T-helper 2 cell treated with Interferon-gamma antibody and Interleukin-4, amounts not matched to agents 5 μg/mL and 100 μg/mL, for 36 hours (primary cell): ENCODE measurements at regions not wholly inside any gene's neighbourhood (a gene's known extent, or its start where the extent isn't known, plus 50 kb on each side); places are given as distances from the start of the nearest gene placed in this dataset.

ENCODE experiments used
- DNase-seq: peaks from one replicate; pipeline ENCODE4 v3.0.0; 2021; ENCODE audit warnings: low spot score
- H3K27ac Mint-ChIP-seq: one replicate; pipeline ENCODE4 v1.8.0; 2021; ENCODE audit warnings: mild to moderate bottlenecking, mixed read lengths
- H3K27me3 Mint-ChIP-seq: one replicate; pipeline ENCODE4 v1.8.0; 2021; ENCODE audit warnings: low read depth, mixed read lengths
- H3K36me3 Mint-ChIP-seq: one replicate; pipeline ENCODE4 v1.8.0; 2021; ENCODE audit warnings: low read depth, mixed read lengths
- H3K4me1 Mint-ChIP-seq: one replicate; pipeline ENCODE4 v1.8.0; 2021; ENCODE audit warnings: low read depth, mixed read lengths
- H3K4me3 Mint-ChIP-seq: one replicate; pipeline ENCODE4 v1.8.0; 2022; ENCODE audit warnings: mild to moderate bottlenecking, moderate library complexity, mixed read lengths
- H3K9me3 Mint-ChIP-seq: one replicate; pipeline ENCODE4 v1.8.0; 2021; ENCODE audit warnings: mixed read lengths

DNA sequence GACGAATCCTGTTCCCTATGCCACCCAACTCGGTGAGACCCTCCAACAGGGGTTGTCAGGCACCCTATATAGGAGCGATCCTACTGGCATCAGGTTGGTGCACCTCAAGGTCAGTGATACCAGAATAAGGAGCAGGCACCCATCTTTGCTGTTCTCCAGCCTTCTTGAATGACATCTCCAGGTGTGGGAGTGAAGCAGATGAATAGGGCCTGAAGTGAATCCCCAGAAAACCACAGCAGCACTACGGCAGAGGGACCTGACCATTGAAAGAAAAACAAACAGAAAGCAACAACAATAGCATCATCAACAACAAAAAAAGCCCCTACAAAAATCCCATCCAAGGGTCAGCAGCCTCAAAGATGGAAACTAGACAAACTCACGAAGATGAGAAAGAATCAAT is 445.2 kb upstream of the ATP2B1 start:
- Mint-ChIP-seq H3K27me3 (no peaks in the 10 kb centered on the region), H3K36me3 (no peaks in the 10 kb centered on the region), H3K4me1 (peaks cover 3% of the 10 kb centered on the region), H3K27ac (no peak overlapping the region), H3K9me3 (no peaks in the 10 kb centered on the region), H3K4me3 (no peak overlapping the region)
- no peak for DNase-seq

DNA sequence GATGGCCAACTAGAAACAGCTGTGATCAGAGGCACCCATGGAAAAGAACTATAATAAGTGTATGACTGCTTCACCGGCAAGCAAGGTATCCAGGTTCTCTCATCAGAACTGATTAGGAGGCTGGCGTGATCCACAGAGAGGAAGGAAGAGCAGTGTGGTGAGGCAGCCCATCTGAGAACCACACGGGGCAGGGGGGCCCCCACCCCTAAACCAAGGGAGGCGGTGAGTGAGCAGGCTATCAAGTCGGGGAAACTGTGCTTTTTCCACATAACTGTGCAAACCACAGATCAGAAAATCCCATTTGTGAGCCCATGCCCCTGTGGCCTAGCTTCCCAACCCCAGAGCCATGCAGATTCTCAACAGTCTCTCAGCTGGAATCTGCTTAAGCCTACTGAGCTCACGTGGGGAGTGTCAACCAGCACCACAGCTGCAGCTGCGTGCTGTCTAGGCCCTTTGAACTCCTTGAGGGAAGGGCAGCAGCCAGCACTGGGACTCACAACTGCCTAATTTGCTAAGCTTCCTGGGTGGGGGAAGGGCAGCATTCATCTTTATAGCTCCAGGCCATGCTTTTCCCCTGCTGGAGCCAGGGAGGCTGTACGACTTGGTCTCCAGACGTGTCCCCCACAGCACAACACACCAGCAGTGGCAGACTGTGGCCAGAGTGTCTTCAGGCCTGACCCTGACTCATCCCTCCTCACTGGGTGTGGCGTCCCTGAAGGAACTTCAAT is 444.4 kb upstream of the ATP2B1 start:
- no peaks in the 10 kb centered on the region for H3K36me3 Mint-ChIP-seq

DNA sequence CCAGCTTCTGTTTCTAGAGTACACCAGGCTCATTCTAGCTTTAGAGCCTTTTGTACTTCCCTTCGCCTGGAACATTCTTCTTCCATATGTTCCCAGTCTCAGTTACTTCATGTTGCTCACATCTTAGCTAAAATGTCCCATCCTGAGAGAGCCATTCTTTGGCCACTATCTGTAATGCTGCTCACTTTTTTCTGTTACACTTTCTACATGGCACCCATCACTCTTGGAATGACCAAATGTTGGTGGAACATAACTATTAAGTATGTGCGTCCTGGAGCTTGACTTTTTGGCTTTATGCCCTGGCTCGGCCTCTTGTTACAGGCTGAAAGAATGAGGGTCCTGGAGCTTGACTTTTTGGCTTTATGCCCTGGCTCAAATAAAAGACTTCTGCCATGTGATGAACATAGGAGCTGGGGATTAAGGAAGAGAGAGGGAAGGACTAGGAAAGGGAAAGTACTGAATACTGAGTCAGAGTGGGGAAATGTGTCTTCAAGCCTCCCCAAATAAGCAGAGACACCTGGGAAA is 442.9 kb upstream of the ATP2B1 start:
- Mint-ChIP-seq H3K27ac (no peak overlapping the region), H3K27me3 (no peaks in the 10 kb centered on the region), H3K9me3 (no peaks in the 10 kb centered on the region), H3K36me3 (no peaks in the 10 kb centered on the region), H3K4me3 (no peak overlapping the region), H3K4me1 (peaks cover 3% of the 10 kb centered on the region)
- DNase-seq, result no peak

More for the DNA sequence above, 444.4 kb upstream of the ATP2B1 start:
- Mint-ChIP-seq H3K27me3 (no peaks in the 10 kb centered on the region), H3K4me1 (peaks cover 3% of the 10 kb centered on the region), H3K9me3 (no peaks in the 10 kb centered on the region), H3K4me3 (no peak overlapping the region), H3K27ac (no peak overlapping the region)
- DNase-seq, result no peak

DNA sequence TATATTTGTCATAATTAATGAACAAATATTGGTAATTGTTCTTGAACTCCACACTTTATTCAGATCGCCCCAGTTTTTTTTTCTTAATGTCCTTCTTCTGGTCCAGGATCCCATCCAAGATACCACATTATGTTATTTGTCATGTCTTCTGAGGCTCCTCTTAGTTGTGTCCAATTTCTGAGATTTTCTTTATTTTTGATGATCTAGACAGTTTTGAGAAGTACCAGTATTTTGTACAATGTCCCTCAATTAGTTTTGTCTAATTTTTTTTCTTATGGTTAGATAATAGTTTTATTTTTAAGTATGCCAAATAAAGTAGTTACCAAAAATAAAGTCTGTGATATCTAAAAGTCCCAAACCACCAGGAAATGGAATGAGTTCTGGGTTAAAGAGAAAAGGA is 440.8 kb upstream of the ATP2B1 start:
- Mint-ChIP-seq H3K27ac (no peak overlapping the region), H3K4me3 (no peak overlapping the region), H3K27me3 (no peaks in the 10 kb centered on the region), H3K9me3 (no peaks in the 10 kb centered on the region), H3K36me3 (no peaks in the 10 kb centered on the region), H3K4me1 (peaks cover 3% of the 10 kb centered on the region)
- no peak for DNase-seq

DNA sequence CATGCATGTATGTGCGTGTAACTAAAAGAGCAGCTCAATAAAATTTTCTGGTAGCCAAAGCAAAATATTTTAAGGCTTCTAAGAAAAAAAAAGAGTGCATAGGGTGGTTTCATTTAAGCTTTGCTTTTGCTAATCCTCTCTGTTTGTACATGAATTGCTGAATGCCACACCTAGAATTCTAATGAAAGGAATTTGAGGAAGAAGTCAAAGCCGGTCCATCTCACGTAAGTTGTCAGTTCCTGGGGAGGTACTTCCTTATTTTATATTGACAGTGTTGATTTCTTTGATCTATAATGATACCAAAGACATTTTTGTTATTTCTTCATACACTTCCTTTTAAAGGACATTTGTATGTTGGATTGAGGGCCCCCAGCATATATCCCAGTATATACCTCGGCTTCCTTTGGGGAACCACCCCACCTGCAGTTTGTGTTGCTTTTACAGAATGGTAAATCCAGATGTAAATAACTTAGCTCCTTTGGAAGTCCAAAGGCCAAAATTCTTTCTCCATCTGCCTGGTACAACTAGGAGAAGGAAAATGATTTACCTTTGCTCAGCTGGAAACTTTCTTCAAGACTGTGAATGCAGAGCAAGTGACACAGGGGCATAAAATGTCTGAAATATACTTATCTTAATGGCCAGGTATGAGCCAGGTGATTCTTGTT is 420.9 kb upstream of the ATP2B1 start:
- Mint-ChIP-seq H3K9me3 (no peaks in the 10 kb centered on the region), H3K36me3 (no peaks in the 10 kb centered on the region), H3K27me3 (no peaks in the 10 kb centered on the region), H3K4me3 (no peak overlapping the region), H3K4me1 (no peaks in the 10 kb centered on the region), H3K27ac (no peak overlapping the region)
- DNase-seq, result no peak

DNA sequence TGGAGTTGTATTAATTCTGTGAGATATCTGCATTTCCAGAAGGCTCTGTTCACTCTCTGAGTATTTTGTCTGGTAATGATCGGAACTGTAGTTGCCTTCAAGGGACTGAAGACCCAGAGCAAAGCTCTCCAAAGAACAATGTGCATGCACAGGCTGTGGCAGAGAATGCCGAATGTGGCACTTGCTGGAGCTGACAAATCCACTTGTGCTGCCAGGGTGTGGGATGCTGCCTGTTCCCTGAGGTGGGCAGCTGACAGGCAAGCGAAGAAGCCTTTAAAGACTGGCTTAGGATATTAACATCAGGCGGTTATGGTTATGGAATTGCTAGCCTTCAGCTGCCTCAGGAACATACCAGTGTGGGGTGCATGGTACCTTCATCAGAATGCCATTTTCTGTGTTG is 419.9 kb upstream of the ATP2B1 start:
- Mint-ChIP-seq H3K9me3 (no peaks in the 10 kb centered on the region), H3K27me3 (no peaks in the 10 kb centered on the region), H3K27ac (no peak overlapping the region), H3K36me3 (no peaks in the 10 kb centered on the region), H3K4me1 (no peaks in the 10 kb centered on the region), H3K4me3 (no peak overlapping the region)
- no peak for DNase-seq

DNA sequence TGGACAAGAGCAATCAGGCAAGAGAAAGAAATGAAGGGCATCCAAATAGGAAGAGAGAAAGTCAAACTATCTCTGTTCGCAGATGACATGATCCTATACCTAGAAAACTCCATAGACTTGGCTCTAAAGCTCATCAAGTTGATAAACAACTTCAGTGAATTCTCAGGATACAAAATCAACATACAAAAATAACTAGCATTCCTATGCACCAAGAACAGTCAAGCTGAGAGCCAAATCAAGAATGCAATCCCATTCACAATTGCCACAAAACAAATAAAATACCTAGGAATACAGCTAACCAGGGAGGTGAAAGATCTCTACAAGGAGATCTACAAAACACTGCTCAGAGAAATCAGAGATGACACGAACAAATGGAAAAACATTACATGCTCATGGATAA is 417.5 kb upstream of the ATP2B1 start:
- Mint-ChIP-seq H3K4me1 (no peaks in the 10 kb centered on the region), H3K4me3 (no peak overlapping the region), H3K27me3 (no peaks in the 10 kb centered on the region), H3K36me3 (no peaks in the 10 kb centered on the region), H3K27ac (no peak overlapping the region), H3K9me3 (peaks cover 4% of the 10 kb centered on the region)
- DNase-seq, result no peak

DNA sequence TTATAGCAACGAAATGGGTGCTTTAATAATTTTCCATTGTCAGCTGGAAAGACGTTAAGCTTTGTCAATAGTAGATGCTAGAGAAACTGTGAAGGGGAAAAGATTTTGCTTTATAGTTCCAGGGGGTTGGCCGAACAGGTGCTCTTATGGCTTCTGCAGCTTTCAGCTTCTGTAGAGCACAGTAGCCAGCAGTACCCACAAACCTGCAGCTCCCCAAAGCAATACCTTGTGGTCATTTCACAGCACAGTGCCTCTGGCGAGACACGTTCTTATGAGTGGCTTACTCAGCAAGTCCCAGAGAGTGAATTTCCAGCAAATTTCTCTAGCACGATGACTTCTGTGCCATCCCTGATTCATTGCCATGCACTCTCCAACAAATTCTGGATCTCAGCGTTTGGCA is 416.3 kb upstream of the ATP2B1 start:
- no peak overlapping the region for H3K4me3 Mint-ChIP-seq
- H3K4me1 Mint-ChIP-seq, result no peaks in the 10 kb centered on the region
- DNase-seq, result no peak
- H3K9me3 Mint-ChIP-seq, result peaks cover 15% of the 10 kb centered on the region
- no peak overlapping the region for H3K27ac Mint-ChIP-seq
- H3K27me3 Mint-ChIP-seq, result no peaks in the 10 kb centered on the region
- no peaks in the 10 kb centered on the region for H3K36me3 Mint-ChIP-seq

DNA sequence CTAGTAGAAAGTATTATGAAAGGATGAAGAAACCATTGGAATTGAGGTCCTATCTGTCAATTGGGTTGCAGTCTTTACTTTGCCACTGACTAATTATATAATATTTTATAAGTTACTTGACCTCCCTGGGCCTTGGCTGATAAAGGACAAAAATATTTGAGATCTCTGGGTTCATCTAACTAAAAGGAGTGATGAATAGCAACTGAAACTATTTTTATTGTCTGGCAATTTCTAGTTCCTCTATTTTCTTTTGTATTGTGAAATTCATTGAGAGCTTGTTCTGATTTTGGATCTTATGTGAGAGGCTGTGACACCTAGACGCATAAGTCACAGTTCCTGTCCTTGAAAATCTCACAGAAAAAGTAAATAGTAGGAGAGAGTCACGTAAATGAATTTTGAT is 415.7 kb upstream of the ATP2B1 start:
- no peaks in the 10 kb centered on the region for H3K36me3 Mint-ChIP-seq
- no peak overlapping the region for H3K4me3 Mint-ChIP-seq
- DNase-seq, result no peak
- H3K9me3 Mint-ChIP-seq, result peaks cover 20% of the 10 kb centered on the region
- no peaks in the 10 kb centered on the region for H3K27me3 Mint-ChIP-seq
- no peaks in the 10 kb centered on the region for H3K4me1 Mint-ChIP-seq
- no peak overlapping the region for H3K27ac Mint-ChIP-seq

DNA sequence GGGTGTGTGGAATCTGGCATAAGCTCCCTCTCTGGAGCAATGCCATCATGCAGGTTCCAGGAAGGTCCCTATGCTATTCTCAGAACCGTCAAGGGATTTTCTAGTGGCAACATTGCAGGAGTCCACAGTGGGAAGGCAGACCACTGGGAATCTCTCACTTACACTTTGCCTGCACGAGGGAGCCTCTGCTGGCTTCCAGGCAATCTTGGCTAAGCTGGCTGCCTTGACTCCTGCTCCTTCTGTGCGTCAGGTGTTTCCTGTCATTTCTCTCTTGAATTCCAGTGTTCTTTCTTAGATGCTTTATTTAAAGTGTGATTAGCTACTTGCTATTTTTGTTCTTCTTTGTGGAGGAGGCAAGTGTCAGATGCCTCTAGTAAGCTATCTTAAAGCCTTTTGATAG is 414.0 kb upstream of the ATP2B1 start:
- peaks cover 29% of the 10 kb centered on the region for H3K9me3 Mint-ChIP-seq
- no peaks in the 10 kb centered on the region for H3K36me3 Mint-ChIP-seq
- DNase-seq, result no peak
- H3K27ac Mint-ChIP-seq, result no peak overlapping the region
- H3K4me1 Mint-ChIP-seq, result no peaks in the 10 kb centered on the region
- H3K27me3 Mint-ChIP-seq, result no peaks in the 10 kb centered on the region
- no peak overlapping the region for H3K4me3 Mint-ChIP-seq

DNA sequence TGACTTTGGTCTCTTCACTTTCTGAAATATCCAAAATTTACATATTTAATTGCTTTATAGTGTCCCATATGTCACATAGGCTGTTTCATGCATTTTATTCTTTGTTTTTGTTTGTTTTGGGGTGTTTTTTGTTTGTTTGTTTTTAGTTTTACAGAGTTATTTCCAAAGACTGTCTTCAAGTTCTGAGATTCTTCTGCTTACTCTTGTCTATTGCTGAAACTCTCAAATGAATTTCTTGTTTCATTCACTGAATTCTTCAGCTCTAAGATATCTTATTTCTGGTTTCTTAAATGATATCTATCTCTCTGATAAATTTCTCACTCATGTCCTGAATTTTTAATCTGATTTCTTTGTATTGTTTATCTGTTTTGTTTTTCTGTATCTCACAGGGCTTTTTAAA is 412.0 kb upstream of the ATP2B1 start:
- Mint-ChIP-seq H3K9me3 (peaks cover 29% of the 10 kb centered on the region), H3K36me3 (no peaks in the 10 kb centered on the region), H3K4me1 (no peaks in the 10 kb centered on the region), H3K4me3 (no peak overlapping the region), H3K27ac (no peak overlapping the region), H3K27me3 (no peaks in the 10 kb centered on the region)
- DNase-seq, result no peak

DNA sequence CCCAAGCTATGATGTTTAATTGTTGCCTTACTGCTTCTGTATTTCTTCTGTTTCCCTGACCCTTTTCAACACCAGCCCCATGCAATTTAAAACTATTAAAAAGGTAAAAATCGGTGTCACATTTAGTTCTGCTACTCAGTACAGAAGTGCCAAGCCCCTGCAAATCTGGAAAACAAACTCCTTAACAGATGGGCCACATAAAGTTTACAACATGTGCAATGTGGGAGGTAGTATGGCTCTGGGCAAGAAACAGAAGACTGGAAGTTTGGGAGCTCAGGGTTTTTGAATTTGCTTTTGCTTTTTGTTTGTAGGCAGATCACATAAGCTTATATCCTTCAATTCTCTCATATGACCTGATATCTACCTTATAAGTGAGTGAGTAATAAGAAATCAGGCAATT is 404.0 kb upstream of the ATP2B1 start:
- H3K9me3 Mint-ChIP-seq, result no peaks in the 10 kb centered on the region
- no peaks in the 10 kb centered on the region for H3K36me3 Mint-ChIP-seq
- no peak overlapping the region for H3K4me3 Mint-ChIP-seq
- no peaks in the 10 kb centered on the region for H3K27me3 Mint-ChIP-seq
- no peak overlapping the region for H3K27ac Mint-ChIP-seq
- DNase-seq, result no peak
- no peaks in the 10 kb centered on the region for H3K4me1 Mint-ChIP-seq

DNA sequence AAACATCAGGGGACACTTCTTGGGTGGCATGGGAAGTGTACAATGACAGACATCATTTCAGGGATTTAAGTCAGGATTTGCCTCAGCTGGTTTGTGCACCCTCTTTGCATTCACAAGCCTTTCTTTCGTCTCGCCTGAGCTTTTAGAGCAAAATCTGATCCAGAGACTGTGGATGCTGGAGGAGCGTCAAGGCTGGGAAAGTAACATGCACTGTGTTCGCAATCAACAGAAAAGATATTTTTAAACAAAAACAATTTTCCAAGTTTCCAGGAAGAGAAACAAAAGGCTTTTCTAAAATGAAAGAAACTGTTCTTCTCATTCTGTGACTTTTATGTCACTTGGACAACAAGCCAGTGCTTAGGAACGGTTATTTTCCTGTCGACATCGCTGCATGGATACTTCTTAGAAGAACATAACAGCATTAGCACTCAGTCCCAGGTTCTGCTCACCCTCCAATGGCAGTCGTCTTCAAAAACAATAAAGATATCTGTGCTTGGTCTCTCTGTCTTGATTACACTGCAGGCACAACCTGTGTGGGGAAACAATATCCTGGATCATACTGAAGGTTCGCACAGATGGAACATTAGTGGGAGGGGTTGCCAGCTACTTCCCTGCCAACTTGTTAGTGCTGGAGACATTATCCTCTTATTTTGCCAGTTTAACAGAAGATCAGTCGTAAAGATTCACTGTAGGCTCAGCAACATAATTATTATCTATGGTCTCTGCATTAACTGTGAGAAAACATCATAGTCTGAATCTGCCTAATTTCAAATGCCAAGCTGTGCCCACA is 403.3 kb upstream of the ATP2B1 start:
- Mint-ChIP-seq H3K36me3 (no peaks in the 10 kb centered on the region), H3K27ac (no peak overlapping the region), H3K4me1 (no peaks in the 10 kb centered on the region), H3K9me3 (no peaks in the 10 kb centered on the region), H3K27me3 (no peaks in the 10 kb centered on the region), H3K4me3 (no peak overlapping the region)
- no peak for DNase-seq

DNA sequence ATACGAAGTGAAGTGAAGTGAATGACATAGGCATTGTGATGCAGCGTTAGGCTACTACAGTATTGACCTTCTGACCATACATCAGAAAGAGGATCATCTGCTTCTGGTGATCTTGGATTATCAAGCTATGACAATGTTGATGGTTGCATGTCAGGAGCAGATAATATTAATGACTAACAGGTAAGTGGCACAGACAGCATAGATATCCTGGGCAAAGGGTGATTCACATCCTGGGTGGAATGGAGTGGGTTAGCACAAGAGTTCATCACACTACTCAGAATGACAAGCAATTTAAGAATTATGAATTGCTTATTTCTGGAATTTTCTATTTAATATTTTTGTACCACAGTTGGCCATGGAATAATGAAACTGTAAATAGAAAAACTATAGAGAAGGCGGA is 397.9 kb upstream of the ATP2B1 start:
- Mint-ChIP-seq H3K27ac (no peak overlapping the region), H3K9me3 (no peaks in the 10 kb centered on the region), H3K4me1 (peaks cover 4% of the 10 kb centered on the region), H3K4me3 (no peak overlapping the region), H3K27me3 (peaks cover 15% of the 10 kb centered on the region), H3K36me3 (no peaks in the 10 kb centered on the region)
- DNase-seq, result no peak
